BLaER1 (cell line): ENCODE measurements at regions not wholly inside any gene's neighbourhood (a gene's known extent, or its start where the extent isn't known, plus 50 kb on each side); places are given as distances from the start of the nearest gene placed in this dataset.

Experiments
- H3K27ac ChIP-seq: shearing (Covaris generic); formaldehyde crosslinking; 2 replicates; pipeline ENCODE4 v1.8.1; 2022
- H3K27me3 ChIP-seq: shearing (Covaris generic); formaldehyde crosslinking; 2 replicates; pipeline ENCODE4 v1.8.1; 2022
- H3K36me3 ChIP-seq: shearing (Covaris generic); formaldehyde crosslinking; 2 replicates; pipeline ENCODE4 v1.8.1; 2022
- H3K4me1 ChIP-seq: shearing (Covaris generic); formaldehyde crosslinking; 2 replicates; pipeline ENCODE4 v1.8.1; 2022
- H3K4me2 ChIP-seq: shearing (Covaris generic); formaldehyde crosslinking; 2 replicates; pipeline ENCODE4 v1.8.1; 2022
- H3K4me3 ChIP-seq: shearing (Covaris generic); formaldehyde crosslinking; 2 replicates; pipeline ENCODE4 v1.8.1; 2022
- H3K9ac ChIP-seq: shearing (Covaris generic); formaldehyde crosslinking; 2 replicates; pipeline ENCODE4 v1.8.1; 2022
- H3K9me3 ChIP-seq: shearing (Covaris generic); formaldehyde crosslinking; 2 replicates; pipeline ENCODE4 v1.8.1; 2022
- H4K20me1 ChIP-seq: shearing (Covaris generic); formaldehyde crosslinking; 2 replicates; pipeline ENCODE4 v1.8.1; 2022
- Cebpa-rat ChIP-seq: shearing (Covaris generic); IDR thresholded peaks from 2 replicates; pipeline ENCODE4 v1.8.1; 2022

DNA sequence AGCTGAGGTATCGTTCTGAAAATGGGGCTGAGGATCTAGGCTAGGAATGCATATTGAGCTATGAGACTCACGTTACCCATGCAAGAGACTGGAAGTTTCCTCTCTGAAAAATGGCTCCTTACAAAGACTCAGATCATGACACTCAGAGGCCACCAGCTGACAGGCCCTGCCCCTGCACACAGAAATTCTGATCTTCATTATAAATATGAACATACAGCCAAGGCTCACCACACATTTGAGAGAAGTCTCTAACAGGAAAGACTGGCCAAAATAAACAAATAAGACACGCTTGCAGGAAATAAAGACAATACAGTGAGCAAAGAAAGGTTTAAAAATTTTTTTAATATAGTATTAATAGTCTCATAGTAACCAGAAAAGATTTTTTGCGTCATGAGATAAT lies 365.9 kb downstream of the NFIB start:
- H3K4me2 ChIP-seq = no peak overlapping the region
- H3K9ac ChIP-seq = no peak overlapping the region

DNA sequence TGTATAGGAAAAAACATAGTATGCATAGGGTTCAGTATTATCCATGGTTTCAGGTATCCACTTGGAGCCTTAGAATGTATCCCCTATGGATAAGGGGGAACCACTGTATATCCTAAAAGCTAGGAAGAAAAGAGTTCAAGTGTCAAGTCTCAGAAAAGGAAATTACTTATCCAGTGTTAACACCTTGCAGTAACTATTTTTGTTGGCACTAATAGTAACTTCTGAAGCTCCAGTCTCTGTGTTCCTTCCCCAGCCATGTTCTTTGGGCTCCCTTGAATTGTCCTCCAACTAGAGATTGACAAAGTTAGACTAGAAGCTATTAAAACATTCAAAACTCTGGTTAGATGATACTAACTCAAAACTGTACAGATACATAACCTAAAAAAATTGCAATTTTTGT lies 370.8 kb downstream of the NFIB start:
- TF ChIP-seq Cebpa-rat = no peak
- Histone ChIP-seq H4K20me1 (no peaks in the 10 kb centered on the region), H3K4me1 (no peaks in the 10 kb centered on the region), H3K27me3 (no peaks in the 10 kb centered on the region), H3K9me3 (no peaks in the 10 kb centered on the region), H3K4me3 (no peak overlapping the region), H3K27ac (no peak overlapping the region), H3K4me2 (no peak overlapping the region), H3K9ac (no peak overlapping the region), H3K36me3 (no peaks in the 10 kb centered on the region)

More for the DNA sequence above, 365.9 kb downstream of the NFIB start:
- H4K20me1 ChIP-seq = no peaks in the 10 kb centered on the region
- H3K36me3 ChIP-seq = no peaks in the 10 kb centered on the region
- H3K27me3 ChIP-seq = no peaks in the 10 kb centered on the region
- TF ChIP-seq Cebpa-rat = no peak
- no peaks in the 10 kb centered on the region for H3K4me1 ChIP-seq
- no peaks in the 10 kb centered on the region for H3K9me3 ChIP-seq
- no peak overlapping the region for H3K27ac ChIP-seq
- no peak overlapping the region for H3K4me3 ChIP-seq

DNA sequence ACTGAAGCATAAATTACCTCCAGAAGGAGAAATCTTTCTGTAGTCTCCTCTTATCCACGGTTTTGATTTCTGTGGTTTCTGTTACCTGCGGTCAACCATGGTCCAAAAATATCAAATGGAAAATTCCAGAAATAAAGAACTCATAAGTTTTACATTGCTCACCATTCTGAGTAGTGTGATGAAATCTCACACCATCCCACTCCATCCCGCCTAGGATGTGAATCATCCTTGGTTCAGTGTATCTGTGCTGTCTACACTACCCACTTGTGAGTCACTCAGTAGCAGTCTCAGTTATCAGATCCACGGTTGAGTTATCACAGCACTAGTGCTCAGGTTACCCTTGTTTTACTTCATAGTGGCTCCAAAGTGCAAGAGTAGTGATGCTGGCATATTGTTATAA lies 371.2 kb downstream of the NFIB start:
- H3K9ac ChIP-seq = no peak overlapping the region
- no peaks in the 10 kb centered on the region for H3K36me3 ChIP-seq
- no peaks in the 10 kb centered on the region for H3K4me1 ChIP-seq
- H3K27me3 ChIP-seq = no peaks in the 10 kb centered on the region
- TF ChIP-seq Cebpa-rat = no peak
- no peaks in the 10 kb centered on the region for H4K20me1 ChIP-seq
- no peak overlapping the region for H3K4me3 ChIP-seq
- H3K9me3 ChIP-seq = no peaks in the 10 kb centered on the region
- no peak overlapping the region for H3K27ac ChIP-seq
- no peak overlapping the region for H3K4me2 ChIP-seq

DNA sequence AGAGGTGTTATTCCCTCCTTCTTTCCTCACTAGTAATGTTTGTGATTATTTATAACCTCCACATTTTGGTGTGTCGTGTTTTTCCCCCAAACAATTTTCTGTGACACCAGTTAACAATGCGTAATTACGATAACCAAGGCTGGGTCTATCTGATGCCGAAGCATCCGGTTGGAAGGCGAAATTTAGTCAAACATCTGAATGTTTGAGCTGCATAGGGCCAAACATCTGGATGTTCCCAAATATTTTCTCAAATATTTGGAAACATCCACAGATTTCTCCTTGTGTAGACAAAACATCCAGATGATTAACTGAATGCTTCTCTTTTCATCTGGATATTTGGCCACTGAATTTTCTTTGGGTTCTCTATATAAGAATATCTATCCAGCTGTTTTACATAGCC lies 371.7 kb downstream of the NFIB start:
- TF ChIP-seq Cebpa-rat = no peak
- Histone ChIP-seq H3K4me3 (no peak overlapping the region), H3K4me2 (no peak overlapping the region)

DNA sequence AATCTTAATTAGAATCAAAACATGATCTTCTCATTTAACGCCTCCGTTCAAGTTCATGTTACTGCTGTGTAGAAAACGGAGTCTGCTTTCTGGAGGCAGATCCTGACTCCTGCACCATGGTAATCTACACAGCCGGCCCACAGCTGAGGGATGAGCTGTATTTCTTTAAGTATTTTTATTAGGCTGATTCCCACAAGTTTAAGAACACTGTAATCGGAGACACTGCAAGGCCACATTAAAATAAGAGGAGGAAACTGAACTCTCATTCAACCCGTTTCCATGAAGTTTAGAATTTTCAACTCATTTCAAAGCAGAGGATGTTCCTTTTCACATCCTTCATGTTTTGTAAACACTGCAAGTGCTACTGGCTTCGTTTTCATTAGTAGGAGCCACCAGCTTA lies 372.2 kb downstream of the NFIB start:
- TF ChIP-seq Cebpa-rat = no peak
- H4K20me1 ChIP-seq = no peaks in the 10 kb centered on the region
- H3K36me3 ChIP-seq = no peaks in the 10 kb centered on the region
- no peaks in the 10 kb centered on the region for H3K27me3 ChIP-seq
- H3K27ac ChIP-seq = no peak overlapping the region
- no peaks in the 10 kb centered on the region for H3K4me1 ChIP-seq
- no peak overlapping the region for H3K9ac ChIP-seq
- H3K4me2 ChIP-seq = no peak overlapping the region
- no peak overlapping the region for H3K4me3 ChIP-seq
- no peaks in the 10 kb centered on the region for H3K9me3 ChIP-seq

More for the DNA sequence above, 371.7 kb downstream of the NFIB start:
- Histone ChIP-seq H3K4me1 (no peaks in the 10 kb centered on the region), H3K27me3 (no peaks in the 10 kb centered on the region), H3K9ac (no peak overlapping the region), H3K27ac (no peak overlapping the region), H3K36me3 (no peaks in the 10 kb centered on the region), H4K20me1 (no peaks in the 10 kb centered on the region), H3K9me3 (no peaks in the 10 kb centered on the region)

DNA sequence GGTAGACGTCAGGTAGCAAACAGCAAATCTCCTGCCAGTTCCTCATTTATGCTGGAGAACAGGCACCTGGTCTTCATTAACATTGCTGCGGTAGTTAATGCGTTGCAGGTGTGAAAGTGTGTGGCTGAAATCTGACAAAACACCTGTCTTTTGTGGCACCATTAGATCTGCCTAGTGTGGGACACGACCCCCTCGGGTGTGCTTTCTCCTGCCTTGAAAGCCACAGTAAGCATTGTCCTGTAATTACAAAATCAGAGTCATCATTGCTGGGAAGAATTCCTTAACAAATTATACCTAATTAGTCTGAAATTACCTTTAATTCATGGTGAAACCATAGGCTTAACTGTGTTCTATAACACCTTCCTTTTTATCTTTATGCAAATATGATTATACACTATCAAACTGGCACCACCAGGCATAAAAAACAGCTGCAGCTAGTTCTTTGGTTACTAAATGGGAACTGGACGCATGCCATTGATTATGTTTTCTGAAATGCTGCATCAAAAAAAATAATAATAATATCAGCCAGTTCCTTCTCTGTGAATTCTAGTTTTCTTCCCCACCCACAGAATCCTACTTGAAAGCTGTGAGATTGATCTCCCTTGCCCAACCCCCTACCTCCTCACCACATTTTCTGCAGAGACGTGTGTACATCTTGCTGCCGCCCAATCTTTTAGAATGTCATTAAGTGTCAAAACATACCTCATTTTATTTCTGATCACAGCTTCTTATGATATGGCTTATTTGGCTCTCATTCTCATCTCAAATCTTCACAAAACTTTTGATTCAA lies 374.0 kb downstream of the NFIB start:
- H3K4me1 ChIP-seq = no peaks in the 10 kb centered on the region
- H3K9me3 ChIP-seq = no peaks in the 10 kb centered on the region
- H3K36me3 ChIP-seq = no peaks in the 10 kb centered on the region
- no peaks in the 10 kb centered on the region for H3K27me3 ChIP-seq
- H3K4me2 ChIP-seq = no peak overlapping the region
- H3K4me3 ChIP-seq = no peak overlapping the region
- no peak overlapping the region for H3K27ac ChIP-seq
- H3K9ac ChIP-seq = no peak overlapping the region
- TF ChIP-seq Cebpa-rat = no peak
- H4K20me1 ChIP-seq = no peaks in the 10 kb centered on the region

DNA sequence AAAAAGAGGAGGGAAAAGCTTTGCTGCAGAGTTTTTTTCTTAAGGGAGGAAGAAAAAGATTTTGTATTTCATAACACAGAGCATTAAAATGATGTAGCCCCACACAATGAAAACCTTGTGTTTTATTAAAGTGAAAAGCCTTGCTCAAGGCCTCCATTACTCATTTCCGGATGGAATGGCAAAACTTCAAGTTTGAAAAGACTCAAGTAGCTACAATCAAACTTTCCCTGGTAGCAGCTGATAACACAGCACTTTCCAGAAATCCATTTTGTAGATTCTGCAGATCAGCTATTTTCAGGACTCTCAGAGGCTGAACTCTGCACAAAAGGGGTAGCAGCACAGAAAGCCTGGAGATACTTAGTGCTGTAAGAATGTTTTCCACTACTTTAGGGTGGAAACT lies 374.8 kb downstream of the NFIB start:
- no peak for TF ChIP-seq Cebpa-rat
- no peak overlapping the region for H3K9ac ChIP-seq
- no peaks in the 10 kb centered on the region for H3K27me3 ChIP-seq
- no peak overlapping the region for H3K4me3 ChIP-seq
- no peaks in the 10 kb centered on the region for H3K9me3 ChIP-seq
- no peaks in the 10 kb centered on the region for H4K20me1 ChIP-seq
- H3K27ac ChIP-seq = no peak overlapping the region
- H3K36me3 ChIP-seq = no peaks in the 10 kb centered on the region
- H3K4me1 ChIP-seq = no peaks in the 10 kb centered on the region
- no peak overlapping the region for H3K4me2 ChIP-seq

DNA sequence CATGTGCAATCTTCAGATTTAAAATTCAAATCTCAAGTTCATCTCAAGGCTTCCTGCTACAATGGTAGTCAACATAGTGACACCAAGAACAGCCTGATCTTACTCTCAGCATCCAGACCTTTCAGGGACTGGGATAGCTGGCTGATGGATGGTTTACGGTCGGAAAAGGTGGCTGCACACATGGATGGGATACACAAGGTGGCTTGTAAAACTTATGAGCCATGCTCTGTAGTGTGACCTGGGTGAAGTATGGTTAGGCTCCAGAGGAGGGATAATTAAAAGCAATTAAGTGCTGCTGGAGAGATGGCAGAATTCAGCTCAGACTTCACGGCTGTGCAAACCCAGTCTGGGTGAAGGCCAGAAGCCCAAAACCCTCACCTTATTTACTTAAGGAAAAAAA lies 379.5 kb downstream of the NFIB start:
- no peak overlapping the region for H3K27ac ChIP-seq
- no peaks in the 10 kb centered on the region for H3K9me3 ChIP-seq
- no peak overlapping the region for H3K4me2 ChIP-seq
- H3K36me3 ChIP-seq = no peaks in the 10 kb centered on the region
- no peaks in the 10 kb centered on the region for H3K4me1 ChIP-seq
- no peaks in the 10 kb centered on the region for H3K27me3 ChIP-seq
- H4K20me1 ChIP-seq = no peaks in the 10 kb centered on the region
- TF ChIP-seq Cebpa-rat = no peak
- no peak overlapping the region for H3K9ac ChIP-seq
- no peak overlapping the region for H3K4me3 ChIP-seq

DNA sequence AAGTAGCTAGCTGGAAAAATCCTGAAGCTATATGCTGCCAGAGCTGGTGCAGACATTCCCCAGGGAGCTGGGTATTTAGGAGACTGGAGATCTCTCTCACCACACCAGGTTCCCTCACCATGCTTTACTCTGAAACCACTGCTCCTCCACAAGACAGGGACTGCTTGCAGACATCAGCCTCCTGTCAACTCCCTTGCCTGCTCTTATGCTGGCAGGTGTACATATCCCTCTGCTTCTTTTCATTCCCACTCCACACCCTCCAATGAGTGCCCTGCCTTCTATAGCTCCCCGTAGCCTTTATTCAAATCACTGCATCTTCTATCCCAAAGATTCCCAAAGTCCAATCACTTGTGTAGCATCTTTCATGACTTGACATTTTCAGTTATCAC lies 380.7 kb downstream of the NFIB start:
- no peak overlapping the region for H3K27ac ChIP-seq
- H3K4me3 ChIP-seq = no peak overlapping the region
- H4K20me1 ChIP-seq = no peaks in the 10 kb centered on the region
- TF ChIP-seq Cebpa-rat = no peak
- H3K9ac ChIP-seq = no peak overlapping the region
- H3K36me3 ChIP-seq = no peaks in the 10 kb centered on the region
- H3K9me3 ChIP-seq = no peaks in the 10 kb centered on the region
- no peaks in the 10 kb centered on the region for H3K4me1 ChIP-seq
- H3K4me2 ChIP-seq = no peak overlapping the region
- H3K27me3 ChIP-seq = no peaks in the 10 kb centered on the region

DNA sequence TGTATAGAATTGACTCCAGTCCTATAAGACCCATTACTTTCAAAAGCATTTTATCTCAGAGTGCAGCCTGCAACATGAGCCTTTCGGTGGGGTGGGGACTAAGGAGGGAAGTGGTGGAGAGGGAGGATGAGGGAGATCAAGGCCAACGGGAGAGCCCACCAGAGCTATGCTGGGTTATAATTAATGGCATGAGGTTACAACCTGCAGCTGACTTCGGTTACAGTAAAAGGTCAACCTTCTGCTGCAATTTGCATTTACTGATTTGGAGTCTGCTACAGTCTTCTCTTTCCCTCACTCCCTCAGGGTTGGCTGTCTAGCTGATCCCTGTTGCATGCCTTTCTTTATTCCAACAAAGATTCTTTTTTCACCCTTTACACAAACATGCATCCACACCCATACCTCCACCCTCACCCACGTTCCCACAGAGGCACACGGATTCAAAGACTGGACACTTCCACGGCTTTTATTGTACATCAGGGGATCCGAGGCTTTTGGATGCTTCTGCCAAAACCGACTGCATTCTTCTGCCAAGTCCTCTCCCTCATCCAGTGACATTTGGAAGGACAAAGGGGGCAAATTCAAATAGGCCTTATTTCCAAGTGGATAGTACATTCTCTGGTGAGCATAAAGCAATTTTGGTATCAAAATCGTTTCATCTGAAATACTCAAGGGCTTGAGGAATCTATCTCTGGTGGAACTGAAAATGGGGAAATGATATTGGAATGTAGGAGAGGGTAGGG lies 381.2 kb downstream of the NFIB start:
- no peak for TF ChIP-seq Cebpa-rat
- no peak overlapping the region for H3K9ac ChIP-seq

More for the DNA sequence above, 381.2 kb downstream of the NFIB start:
- Histone ChIP-seq H3K4me1 (no peaks in the 10 kb centered on the region), H3K9me3 (no peaks in the 10 kb centered on the region), H3K4me2 (no peak overlapping the region), H3K36me3 (no peaks in the 10 kb centered on the region), H3K27ac (no peak overlapping the region), H4K20me1 (no peaks in the 10 kb centered on the region), H3K4me3 (no peak overlapping the region), H3K27me3 (no peaks in the 10 kb centered on the region)
